Left kidney (tissue), 1 donor: ENCODE measurements at regions not wholly inside any gene's neighbourhood (a gene's known extent, or its start where the extent isn't known, plus 50 kb on each side); places are given as distances from the start of the nearest gene placed in this dataset.

Source experiments
- DNase-seq: peaks from one replicate; pipeline ENCODE4 v3.0.0-alpha.2; 2013

GRCh38 chr5:52498607-52499006 lies 289.1 kb upstream of the ITGA1 start:
- no peak for DNase-seq

- DNase-seq: no peak
These were observed 285.2 kb upstream of the ITGA1 start for GRCh38 chr5:52502460-52502999.

GRCh38 chr5:52504584-52505240 lies 283.0 kb upstream of the ITGA1 start:
- no peak for DNase-seq

- no peak for DNase-seq
These were observed 270.0 kb upstream of the ITGA1 start for GRCh38 chr5:52517667-52518066.

- no peak for DNase-seq
These were observed 267.5 kb upstream of the ITGA1 start for GRCh38 chr5:52520171-52520570.

GRCh38 chr5:52521236-52521635 lies 266.5 kb upstream of the ITGA1 start:
- DNase-seq: no peak

- no peak for DNase-seq
These were observed 264.0 kb upstream of the ITGA1 start for GRCh38 chr5:52523701-52524100.

- DNase-seq: no peak
These were observed 256.6 kb upstream of the ITGA1 start for GRCh38 chr5:52531105-52531504.

GRCh38 chr5:52543594-52543993 lies 244.1 kb upstream of the ITGA1 start:
- DNase-seq: no peak

GRCh38 chr5:52544738-52545137 lies 243.0 kb upstream of the ITGA1 start:
- DNase-seq: no peak

- DNase-seq: no peak
These were observed 233.4 kb upstream of the ITGA1 start for GRCh38 chr5:52554293-52554692.

GRCh38 chr5:52560366-52560765 lies 227.3 kb upstream of the ITGA1 start:
- DNase-seq: no peak

- DNase-seq: no peak
These were observed 225.2 kb upstream of the ITGA1 start for GRCh38 chr5:52562473-52562872.

- no peak for DNase-seq
These were observed 223.1 kb upstream of the ITGA1 start for GRCh38 chr5:52564587-52564986.

- DNase-seq: no peak
These were observed 210.2 kb upstream of the ITGA1 start for GRCh38 chr5:52577546-52577945.

- no peak for DNase-seq
These were observed 208.3 kb upstream of the ITGA1 start for GRCh38 chr5:52579391-52579790.

- DNase-seq: no peak
These were observed 206.8 kb upstream of the ITGA1 start for GRCh38 chr5:52580921-52581320.

- DNase-seq: no peak
These were observed 205.4 kb upstream of the ITGA1 start for GRCh38 chr5:52582313-52582712.

- no peak for DNase-seq
These were observed 200.6 kb upstream of the ITGA1 start for GRCh38 chr5:52587131-52587530.

- no peak for DNase-seq
These were observed 190.1 kb upstream of the ITGA1 start for GRCh38 chr5:52597625-52598024.

GRCh38 chr5:52598968-52599367 lies 188.7 kb upstream of the ITGA1 start:
- DNase-seq: no peak

GRCh38 chr5:52603778-52604554 lies 183.8 kb upstream of the ITGA1 start:
- no peak for DNase-seq
